Vagina (tissue), 2 donors: ENCODE measurements at regions not wholly inside any gene's neighbourhood (a gene's known extent, or its start where the extent isn't known, plus 50 kb on each side); places are given as distances from the start of the nearest gene placed in this dataset.

Experiments used
- CTCF ChIP-seq, 3 experiments: fragments of 450-650 bp in 2 of 3; fragments of 200-600 bp in 1 of 3; sonication (generic) in 1 of 3; IDR thresholded peaks; one replicate each; pipeline ENCODE4 v1.5.1; 2017 to 2019; ENCODE audit warnings: antibody characterized with exemption in 3 of 3, mild to moderate bottlenecking in 2 of 3, moderate library complexity in 2 of 3
- POLR2A ChIP-seq, 2 donors: fragments of 450-650 bp; IDR thresholded peaks; one replicate each; pipeline ENCODE4 v1.6.1; 2017; ENCODE audit warnings: antibody characterized with exemption in 2 of 2, mild to moderate bottlenecking in 2 of 2, moderate library complexity in 2 of 2
- POLR2AphosphoS5 ChIP-seq, 2 donors: sonication (generic); formaldehyde crosslinking; IDR thresholded peaks; one replicate each; pipeline ENCODE4 v1.9.0; 2017; ENCODE audit warnings: antibody characterized with exemption in 2 of 2, mild to moderate bottlenecking in 2 of 2, low read depth in 1 of 2; ENCODE audit not compliant: insufficient read depth in 1 of 2

- TF ChIP-seq POLR2A (IDR thresholded peaks at IDR 0.05) (no peak), CTCF (IDR thresholded peaks at IDR 0.05) (no peak), POLR2AphosphoS5 (IDR thresholded peaks at IDR 0.05; ENCODE audit: insufficient read depth in 1 of 2, low read depth in 1 of 2) (no peak)
Observed at GRCh38 chr11:129737831-129738230, 77.8 kb upstream of the TMEM45B start.
